ENCODE measurements at regions not wholly inside any gene's neighbourhood (a gene's known extent, or its start where the extent isn't known, plus 50 kb on each side); places are given as distances from the start of the nearest gene placed in this dataset.
A peak's percentile ranks its signal among the peaks of the same experiment; 100 is the strongest.

DNA sequence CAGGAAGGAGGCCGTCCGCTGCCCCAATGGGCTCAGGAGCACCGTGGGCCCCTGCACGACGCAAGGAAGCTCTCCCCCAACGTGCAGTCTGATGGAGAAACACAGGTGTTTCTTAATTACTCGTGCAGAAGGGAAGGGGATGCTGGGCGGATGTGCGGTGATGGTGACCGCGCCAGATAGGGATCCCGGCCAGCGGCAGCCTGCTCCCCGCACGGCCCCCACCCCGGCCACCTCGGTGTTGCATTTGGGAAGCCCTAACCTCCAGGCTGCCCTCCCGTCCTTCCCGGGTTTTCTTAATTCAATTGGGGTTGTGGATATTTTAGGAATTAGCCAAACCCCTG is 254.4 kb downstream of the ZNF536 start:
- H3K9me3 ChIP-seq (ENCODE audit: control insufficient read depth, low read depth, low read length), result no peaks in the 10 kb centered on the region
- no peak overlapping the region for H3K27ac ChIP-seq (ENCODE audit: insufficient read length, low read depth, low read length)
- H2AFZ ChIP-seq (ENCODE audit: low read length), result no peak overlapping the region
- H3T11ph ChIP-seq (ENCODE audit: low read length), result no peak overlapping the region
- Mint-ChIP-seq H3K9me3 (peaks cover 8 to 13% of the 10 kb centered on the region in 2 experiments; a peak in 3 of 5 replicates), H3K4me1 (peaks cover 5 to 16% of the 10 kb centered on the region in 2 experiments; a peak in 3 of 4 replicates), H3K36me3 (ENCODE audit: insufficient read depth in 1 of 3, low read depth in 3 of 3) (peaks cover 0 to 10% (median 0%) of the 10 kb centered on the region in 3 experiments; a peak in 4 of 7 replicates), H3K27ac (no peak overlapping the region), H3K4me3 (no peak overlapping the region), H3K27me3 (ENCODE audit: low read depth) (peaks cover 1% of the 10 kb centered on the region; the same call in 1 of the 2 replicates)
- H3K27me3 ChIP-seq (ENCODE audit: insufficient read depth, low read length), result no peaks in the 10 kb centered on the region
- DNase-seq, result no peak
- no peak overlapping the region for H2BK20ac ChIP-seq (ENCODE audit: low read depth, low read length, poor library complexity, severe bottlenecking)
- no peak overlapping the region for H3K23ac ChIP-seq (ENCODE audit: insufficient read length, low read depth, low read length)
- H2BK5ac ChIP-seq (ENCODE audit: insufficient read length, low read length), result no peak overlapping the region
- H4K20me1 ChIP-seq (ENCODE audit: control insufficient read depth, insufficient read depth, insufficient read length), result no peaks in the 10 kb centered on the region
- WGBS (ENCODE audit: extremely low coverage, insufficient read length, low lambda C conversion rate), result no CpG with 5 or more reads among the region's 19 CpGs
- H3K4ac ChIP-seq (ENCODE audit: low read depth, low read length), result no peak overlapping the region
- H2AK5ac ChIP-seq (ENCODE audit: insufficient read length, low read length), result no peak overlapping the region
- H3K4me1 ChIP-seq (ENCODE audit: insufficient read depth, low read length), result no peaks in the 10 kb centered on the region
- no peak overlapping the region for H3K14ac ChIP-seq (ENCODE audit: insufficient read depth, low read length)
- no peak overlapping the region for H3K18ac ChIP-seq (ENCODE audit: insufficient read length, low read depth, low read length)
- 0 out of 2 replicates have a peak overlapping the region, but pooled peaks have one; percentile 56 for H2BK15ac ChIP-seq (ENCODE audit: low read depth, low read length)
- H3K79me1 ChIP-seq (ENCODE audit: insufficient read depth, low read depth, low read length, poor library complexity, severe bottlenecking), result no peaks in the 10 kb centered on the region
- H4K91ac ChIP-seq (ENCODE audit: insufficient read length, low read depth, low read length), result no peak overlapping the region
- H3K9ac ChIP-seq (ENCODE audit: extremely low read depth, insufficient read length, low read length), result no peak overlapping the region
- H4K8ac ChIP-seq (replicated peaks; ENCODE audit: insufficient read length, low read depth, low read length), result no peak overlapping the region
- H2BK120ac ChIP-seq (ENCODE audit: low read depth, low read length, poor library complexity, severe bottlenecking), result no peak overlapping the region
- no peak overlapping the region for H4K5ac ChIP-seq (ENCODE audit: insufficient read length, low read depth, low read length)
- no peaks in the 10 kb centered on the region for H3K23me2 ChIP-seq (ENCODE audit: insufficient read length, low read depth, low read length, poor library complexity, severe bottlenecking)
- no peak overlapping the region for H3K4me2 ChIP-seq (ENCODE audit: insufficient read depth, insufficient read length, low read length)
- no peak overlapping the region for H2BK12ac ChIP-seq (ENCODE audit: insufficient read length, low read depth, low read length)
- no peak for TF ChIP-seq CTCF (conservative IDR thresholded peaks at IDR 0.05)
- H3K79me2 ChIP-seq (ENCODE audit: insufficient read depth, low read length), result no peaks in the 10 kb centered on the region
- H3K56ac ChIP-seq (ENCODE audit: insufficient read length, low read depth, low read length), result no peak overlapping the region

Measured in H9 (cell line).